ENCODE measurements at regions not wholly inside any gene's neighbourhood (a gene's known extent, or its start where the extent isn't known, plus 50 kb on each side); places are given as distances from the start of the nearest gene placed in this dataset.
"Not testable (repeated sequence)": the region's sequence is repeated elsewhere in the genome, so short reads cannot be mapped to it uniquely, and the experiment has no call there.

DNA sequence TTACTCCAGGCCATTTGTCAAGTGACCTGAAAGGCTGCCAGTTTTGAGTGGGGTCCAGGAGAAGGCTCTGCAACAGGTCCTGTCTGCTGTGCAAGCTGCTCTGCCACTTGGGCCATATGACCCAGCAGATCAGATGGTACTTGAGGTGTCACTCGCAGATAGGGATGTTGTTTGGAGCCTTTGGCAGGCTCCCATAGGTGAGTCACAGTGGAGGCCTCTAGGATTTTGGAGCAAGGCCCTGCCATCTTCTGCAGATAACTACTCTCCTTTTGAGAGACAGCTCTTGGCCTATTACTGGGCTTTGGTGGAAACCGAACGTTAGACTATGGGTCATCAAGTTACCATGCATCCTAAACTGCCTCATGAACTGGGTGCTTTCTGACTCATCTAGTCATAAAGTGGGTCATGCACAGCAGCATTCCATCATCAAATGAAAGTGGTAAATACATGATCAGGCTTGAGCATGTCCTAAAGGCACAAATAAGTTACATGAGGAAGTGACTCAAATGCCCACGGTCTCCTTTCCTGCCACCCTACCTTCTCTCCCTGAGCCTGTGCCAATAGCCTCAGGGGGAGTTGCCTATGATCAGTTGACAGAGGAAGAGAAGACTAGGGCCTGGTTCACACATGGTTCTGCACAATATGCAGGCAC, 87.0 kb upstream of the RANBP6 start:
- not testable (repeated sequence) for DNase-seq

DNA sequence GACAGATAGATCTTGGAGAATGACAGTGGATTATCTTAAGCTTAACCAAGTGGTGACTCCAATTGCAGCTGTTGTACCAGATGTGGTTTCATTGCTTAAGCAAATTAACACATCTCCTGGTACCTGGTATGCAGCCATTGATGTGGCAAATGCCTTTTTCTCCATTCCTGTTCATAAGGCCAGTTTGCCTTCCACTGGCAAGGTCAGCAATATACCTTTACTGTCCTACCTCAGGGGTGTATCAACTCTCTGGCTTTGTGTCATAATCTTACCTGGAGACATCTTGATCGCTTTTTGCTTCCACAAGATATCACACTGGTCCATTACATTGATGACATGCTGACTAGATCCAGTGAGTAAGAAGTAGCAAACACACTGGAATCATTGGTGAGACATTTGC, 86.3 kb upstream of the RANBP6 start:
- not testable (repeated sequence) for DNase-seq

DNA sequence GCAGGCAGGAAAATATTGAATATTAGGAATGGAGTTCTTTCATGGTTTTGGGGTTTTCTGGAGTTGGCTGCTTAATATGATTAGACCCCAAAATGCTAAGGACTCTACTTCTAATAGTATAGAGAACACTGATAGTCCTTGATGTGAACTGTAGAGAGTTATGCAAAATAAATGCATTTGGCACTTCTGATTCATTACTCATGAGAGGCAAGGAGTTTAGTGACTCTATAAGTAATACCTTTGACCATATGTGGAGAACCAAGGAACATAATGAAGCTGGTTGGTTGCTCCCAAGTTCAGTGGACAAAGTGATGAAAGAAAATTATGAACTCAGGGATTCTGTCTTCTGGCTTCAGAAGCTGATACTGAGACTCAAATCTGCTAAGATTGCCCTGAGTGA, 83.9 kb upstream of the RANBP6 start:
- DNase-seq: not testable (repeated sequence)

DNA sequence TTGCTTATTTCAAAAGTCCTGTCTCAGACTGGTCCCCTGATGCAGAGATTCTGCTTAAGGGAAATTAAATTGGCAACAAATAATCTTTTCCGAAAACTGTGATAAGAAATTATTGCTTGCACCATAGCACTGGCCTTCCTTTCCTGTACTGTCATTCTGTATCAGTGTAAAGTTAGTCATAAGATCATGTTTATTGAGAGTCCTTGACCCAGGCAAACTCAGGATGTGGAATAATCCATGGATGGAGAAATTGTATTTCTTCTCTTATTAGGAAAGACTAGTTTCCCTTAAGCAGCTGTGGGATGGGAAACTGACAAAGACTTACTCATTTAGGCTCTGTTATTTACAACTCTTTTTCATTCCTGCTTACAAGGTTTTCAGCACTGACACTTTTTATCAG, 83.0 kb upstream of the RANBP6 start:
- DNase-seq: no peak

DNA sequence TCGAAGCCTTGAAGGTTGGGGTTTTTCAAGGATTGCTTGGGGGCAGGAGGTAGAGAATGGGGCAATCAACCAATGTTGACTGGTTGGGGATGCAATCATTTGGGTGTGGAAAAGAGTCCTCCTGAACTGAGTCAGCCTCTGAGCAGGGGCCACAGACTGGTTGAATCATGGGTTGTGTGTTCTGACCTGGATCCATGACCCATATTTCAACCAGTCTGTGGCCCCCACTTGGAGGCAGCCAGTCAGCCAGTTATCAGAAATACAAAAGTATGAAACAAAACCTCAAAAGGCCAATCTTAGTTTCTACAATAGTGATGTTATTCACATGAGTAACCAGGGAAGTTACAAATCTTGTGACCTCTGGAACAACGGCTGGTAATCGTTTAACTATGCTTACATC, 81.4 kb upstream of the RANBP6 start:
- no peak for DNase-seq

DNA sequence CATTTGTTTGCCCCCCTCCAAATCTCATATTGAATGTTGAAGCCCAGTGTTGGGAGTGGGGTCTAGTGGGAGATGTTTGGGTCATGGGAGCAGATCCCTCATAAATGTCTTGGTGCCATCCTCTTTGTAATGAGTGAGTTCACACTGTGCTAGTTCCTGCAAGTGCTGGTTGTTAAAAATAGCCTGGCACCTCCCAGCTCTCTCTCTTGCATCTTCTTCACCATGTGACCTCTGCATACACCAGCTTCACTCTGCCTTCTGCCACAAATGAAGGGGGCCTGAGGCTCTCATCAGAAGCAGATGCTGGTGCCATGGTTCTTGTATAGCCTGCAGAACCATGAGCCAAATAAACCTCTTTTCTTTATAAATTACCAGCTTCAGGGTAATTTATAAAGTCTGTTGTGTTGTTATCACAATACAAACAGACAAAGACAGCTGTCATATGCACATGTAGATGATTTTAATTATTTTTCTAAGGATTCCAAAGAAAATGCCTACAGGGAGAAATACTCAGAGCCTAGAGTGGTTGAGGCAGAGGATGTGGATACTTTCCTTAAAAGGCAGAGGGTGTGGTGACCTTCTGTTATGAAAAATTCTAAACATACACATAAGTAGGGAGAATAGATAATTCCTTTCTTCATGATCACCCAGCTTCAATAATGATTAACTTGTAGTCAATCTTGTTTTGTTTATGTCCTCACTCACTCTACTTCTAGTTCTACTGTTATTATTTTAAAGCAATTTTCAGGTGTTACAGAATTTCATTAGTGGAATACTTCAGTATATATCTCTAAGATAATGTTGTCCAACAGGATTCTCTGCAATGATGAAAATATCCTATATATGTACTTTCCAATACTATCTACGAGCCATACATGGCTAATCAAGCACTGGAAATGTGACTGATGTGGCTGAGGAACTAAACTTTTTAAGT, 75.1 kb upstream of the RANBP6 start:
- DNase-seq: no peak

DNA sequence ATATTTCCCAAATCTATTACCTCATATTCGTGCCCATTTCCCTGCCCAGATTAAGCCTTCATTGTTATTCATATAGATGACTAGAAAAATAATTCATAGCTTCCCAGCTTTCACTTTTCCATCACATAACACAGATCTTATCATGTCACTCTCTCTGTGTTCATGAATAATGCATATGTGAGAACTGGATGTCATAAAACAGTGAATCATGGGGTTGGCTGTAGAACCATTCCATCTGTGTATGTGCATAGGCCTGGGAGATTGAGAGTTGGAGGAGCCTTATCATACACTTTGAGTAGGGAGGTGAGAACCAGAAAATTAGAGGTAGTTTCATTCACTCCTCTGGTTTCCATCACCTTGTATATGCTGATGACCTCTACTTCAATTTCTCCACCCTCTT, 73.9 kb upstream of the RANBP6 start:
- DNase-seq: no peak

DNA sequence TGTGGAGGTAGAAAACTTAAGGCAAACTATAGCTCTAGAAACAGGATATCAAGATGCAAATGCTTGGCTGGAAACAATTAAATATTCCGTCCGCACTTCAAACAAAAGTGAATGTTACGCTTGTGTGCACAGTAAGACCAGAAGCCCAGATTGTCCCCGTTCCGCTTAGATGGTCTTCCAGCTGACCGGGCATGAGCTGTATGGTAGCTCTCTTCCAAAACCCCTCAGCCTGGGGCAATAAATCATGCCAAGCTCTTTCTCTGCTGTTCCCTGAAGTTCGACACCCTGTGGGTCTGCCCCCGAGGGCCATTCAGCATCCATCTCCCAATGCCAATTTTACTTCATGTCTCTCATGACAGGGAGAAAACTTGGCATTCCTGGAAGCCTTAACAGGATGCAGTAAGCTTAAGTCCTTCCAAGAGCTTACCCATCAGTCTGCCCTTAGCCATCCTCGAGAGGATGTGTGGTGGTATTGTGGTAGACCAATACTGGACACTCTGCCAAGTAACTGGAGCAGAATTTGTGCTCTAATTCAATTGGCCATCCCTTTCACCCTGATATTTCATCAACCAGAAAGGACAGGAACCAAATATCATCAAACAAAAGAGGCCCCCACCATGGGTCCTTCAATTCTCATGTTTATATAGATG, 70.7 kb upstream of the RANBP6 start:
- DNase-seq: no peak

DNA sequence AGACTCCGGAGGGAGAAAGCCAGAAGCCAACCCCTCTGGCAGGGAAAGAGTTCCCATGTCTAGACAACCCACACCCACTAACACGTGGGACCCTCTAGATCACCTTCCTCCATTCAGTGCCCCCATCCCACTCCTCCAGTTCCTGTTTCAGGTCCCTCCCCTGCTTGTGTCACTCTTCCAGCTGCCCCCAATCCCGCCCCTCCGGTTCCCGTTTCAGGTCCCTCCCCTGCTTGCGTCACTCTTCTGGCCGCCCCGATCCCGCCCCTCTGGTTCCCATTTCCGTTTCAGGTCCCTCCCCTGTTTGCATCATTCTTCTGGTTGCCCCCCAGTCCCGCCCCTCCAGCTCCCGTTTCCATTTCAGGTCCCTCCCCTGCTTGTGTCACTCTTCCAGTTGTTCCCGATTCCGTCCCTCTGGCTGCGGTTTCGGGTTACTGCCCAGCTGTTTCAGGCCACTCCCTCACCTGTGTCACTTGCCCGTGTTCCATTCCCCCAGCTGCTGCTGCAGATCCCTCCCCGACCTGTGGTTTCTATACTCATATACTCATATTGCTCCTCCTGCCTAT, 64.8 kb upstream of the RANBP6 start:
- DNase-seq: peak; percentile 89

DNA sequence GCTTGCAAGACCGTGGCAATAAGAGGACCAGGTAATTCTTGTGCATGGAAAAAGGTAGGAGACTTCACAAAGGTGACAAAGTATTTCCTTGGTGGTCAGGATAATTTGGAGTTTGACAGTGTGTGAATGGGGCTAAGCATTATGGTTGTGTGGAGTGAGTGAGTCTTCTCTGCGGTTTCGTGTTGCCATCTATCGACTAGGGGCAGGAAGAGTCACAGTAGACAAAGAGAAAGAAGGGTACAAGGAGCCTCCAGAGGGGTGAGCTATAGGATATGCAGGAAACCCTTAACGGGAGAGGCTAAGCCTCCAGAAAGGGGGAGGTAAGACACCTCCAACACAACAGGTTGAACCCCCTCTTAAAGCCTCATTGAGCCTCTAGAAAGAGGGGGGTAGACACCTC, 64.0 kb upstream of the RANBP6 start:
- DNase-seq: no peak

DNA sequence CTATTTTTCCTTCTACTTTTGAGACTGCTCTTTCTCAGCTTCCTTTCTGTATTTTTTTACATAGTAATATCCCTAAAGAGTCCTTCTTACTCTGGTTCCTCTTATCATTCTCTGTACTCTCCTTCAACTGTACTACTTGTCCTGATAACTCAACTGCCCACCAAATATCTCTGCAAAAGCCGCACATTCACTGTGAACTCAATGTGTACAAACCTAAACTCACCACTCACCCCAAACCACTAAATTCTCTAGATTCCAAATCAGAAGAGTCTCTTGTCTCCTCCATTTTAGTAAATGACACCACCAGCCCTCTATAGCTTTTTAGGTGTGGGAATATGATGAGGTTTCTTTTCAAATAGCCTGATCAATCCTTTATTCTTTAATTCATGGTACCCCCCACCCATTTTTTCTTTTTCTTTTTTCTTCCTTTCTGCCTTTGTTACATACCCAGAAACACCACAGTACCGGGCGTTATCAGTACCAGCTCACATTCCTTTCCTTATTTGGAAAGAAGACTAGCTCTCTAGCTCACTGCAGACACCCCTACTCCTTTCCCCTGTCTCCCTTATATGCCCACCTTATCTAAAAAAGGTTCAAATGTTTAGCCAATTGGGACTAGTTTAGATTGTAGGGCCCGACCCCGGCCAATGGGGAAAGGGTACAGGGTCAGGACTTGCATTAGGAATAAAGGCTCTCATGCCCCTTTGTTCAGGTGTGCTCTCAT, 63.1 kb upstream of the RANBP6 start:
- DNase-seq: no peak

DNA sequence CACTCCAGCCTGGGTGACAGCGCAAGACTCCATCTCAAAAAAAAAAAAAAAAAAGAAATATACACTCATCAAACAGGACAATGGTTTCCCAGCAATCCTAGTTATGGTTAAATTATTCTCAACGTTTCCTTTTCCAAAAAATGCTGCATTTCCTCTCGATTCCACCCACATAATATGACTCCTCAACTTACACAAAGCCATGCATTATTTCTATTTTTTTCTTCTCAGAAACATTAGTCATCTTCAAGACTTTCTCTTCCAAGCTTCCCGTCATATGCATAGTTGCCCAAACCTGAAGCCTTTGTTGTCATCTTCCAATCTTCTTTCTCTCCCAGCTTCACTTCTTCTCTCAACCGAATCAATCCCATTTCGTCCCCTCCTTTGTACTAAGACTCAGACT, 61.4 kb upstream of the RANBP6 start:
- DNase-seq: no peak

DNA sequence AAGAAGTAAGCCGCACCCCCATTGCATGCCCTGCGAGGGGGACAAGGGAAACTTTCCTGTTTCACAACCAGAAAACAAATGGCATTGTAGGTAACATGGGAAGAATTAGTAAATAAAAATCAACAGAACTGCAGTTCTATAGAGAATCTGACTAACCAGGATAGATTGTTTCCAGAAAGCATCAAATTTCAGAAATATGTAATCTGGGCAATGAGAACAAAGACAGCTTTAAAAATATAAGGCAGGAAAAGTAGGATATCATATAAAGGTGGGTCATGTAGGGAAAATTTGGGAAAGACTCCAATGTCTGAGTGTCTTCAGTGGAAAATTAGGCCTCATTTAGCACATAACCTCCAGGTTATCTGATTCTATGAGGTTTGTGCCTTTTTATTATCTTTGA, 58.3 kb upstream of the RANBP6 start:
- no peak for DNase-seq

DNA sequence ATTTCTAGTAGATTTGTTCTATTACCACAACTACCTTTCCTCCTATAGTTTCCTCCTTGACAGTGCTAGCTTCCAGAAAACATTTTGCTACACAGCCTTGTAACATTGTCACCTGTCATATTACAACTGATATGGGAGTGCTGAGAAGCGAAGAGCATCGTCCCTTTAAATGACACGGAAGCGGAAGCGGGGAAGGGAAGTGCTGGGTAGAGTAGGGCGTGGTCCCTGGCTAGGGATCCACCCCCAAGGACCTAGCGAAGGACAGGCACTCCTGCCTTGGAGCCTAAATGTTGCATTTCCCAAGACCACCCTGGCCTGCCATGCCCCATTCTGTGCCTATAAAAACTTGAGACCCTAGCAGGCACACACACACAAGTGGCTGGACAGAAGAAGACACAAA, 57.4 kb upstream of the RANBP6 start:
- no peak for DNase-seq

DNA sequence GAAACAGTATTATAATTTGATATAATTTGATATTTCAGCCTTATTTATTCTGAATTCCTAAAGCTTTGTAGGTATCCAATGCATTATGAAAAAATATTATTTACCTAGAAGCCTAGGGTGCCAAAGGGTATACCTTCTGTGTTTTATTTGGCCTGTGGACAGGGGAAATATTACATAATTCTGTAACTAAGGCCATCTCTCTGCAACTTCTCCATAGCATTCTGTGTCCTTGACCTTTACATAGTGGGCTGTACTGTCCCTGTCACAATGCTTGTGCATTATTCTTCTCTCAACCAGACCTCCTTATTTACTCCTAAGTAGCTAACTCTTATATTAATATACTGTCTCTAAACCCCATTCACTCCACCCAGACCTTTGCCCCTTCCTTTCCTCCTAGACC, 57.0 kb upstream of the RANBP6 start:
- DNase-seq: no peak

DNA sequence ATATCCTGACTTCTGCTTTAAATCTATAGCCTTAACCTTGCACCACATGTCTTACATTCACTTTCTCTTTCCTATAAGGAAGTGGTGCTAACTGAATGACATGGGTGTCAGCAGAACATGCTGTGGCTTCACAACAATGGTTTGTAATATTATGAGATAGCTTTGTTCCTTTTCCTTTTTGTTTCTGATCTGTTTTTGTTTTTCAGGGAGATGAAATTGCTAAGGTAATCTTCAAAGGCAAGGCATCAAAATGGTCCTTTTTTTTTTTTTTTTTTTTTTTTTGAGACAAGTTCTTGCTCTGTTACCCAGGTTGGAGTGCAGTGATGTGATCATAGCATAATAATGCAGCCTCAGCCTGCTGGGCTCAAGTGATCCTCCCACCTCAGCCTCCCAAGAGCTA, 53.6 kb upstream of the RANBP6 start:
- DNase-seq: no peak

DNA sequence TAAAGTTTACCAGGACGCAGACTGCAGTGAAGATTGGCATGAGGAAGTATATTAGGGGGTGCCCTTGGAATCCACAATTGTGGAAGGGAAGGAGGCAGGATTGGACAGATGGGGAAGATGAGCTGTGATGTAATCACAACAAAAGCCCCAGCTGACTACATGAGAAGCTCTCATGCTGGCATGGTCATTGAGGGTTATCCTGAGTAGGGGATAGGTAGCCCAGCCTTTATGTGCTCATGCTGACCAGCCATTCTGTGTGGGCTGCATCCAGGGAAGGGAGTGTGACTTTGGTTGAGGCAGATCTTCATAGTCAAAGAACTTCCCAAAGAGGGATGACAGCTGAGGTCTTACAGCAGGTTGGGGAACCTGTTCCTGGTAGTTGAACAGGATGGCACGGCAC, 52.0 kb upstream of the RANBP6 start:
- no peak for DNase-seq

Measured in NCI-H2029 (cell line).